ENCODE measurements at regions not wholly inside any gene's neighbourhood (a gene's known extent, or its start where the extent isn't known, plus 50 kb on each side); places are given as distances from the start of the nearest gene placed in this dataset.

DNA sequence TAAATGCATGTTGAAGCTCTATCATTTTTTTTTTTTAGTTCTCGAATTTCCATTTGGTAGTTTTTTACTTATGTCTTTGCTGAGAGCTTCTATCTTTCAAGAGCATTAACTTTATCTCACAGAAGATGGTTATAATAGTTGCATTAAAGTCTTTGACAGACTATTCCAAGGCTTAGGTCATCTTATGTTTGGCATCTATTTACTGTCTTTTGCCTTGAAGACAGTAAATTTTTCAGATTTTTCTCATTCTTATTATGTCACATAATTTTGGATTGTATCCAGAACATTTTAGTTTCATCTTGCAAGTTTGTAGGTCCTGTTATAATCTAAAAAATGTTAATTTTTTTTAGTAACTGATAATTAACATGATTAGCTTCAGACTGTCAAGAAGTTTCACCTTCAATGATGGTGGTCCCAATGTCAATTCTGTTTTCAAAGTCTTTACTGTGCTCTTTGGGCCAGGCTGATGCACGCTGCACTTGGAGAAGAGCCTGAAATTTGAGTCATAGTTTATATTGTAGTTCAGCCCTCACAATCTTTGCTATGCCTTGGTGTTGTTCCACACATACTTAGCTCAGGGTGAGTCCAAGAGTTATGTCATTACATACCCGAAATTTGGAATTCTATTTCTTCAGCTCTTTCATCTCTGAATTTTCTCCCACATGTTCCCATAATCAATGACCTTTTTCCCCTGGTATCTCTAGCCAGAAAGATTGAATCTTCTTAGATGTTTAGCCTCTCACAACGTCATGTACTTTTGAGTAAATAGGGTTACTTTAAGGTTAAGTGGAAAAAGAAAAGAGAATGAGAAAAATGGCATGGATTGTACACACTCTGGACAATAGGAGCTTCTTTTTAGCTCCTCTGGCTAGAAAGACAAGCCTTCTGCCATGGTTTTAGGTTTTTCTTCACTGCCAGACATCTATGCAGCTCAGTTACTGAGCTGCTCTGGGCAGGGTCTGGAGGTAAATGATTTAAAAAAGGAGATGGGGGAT, 110.3 kb upstream of the BTBD3 start:
- TF ChIP-seq, protein P1, sequence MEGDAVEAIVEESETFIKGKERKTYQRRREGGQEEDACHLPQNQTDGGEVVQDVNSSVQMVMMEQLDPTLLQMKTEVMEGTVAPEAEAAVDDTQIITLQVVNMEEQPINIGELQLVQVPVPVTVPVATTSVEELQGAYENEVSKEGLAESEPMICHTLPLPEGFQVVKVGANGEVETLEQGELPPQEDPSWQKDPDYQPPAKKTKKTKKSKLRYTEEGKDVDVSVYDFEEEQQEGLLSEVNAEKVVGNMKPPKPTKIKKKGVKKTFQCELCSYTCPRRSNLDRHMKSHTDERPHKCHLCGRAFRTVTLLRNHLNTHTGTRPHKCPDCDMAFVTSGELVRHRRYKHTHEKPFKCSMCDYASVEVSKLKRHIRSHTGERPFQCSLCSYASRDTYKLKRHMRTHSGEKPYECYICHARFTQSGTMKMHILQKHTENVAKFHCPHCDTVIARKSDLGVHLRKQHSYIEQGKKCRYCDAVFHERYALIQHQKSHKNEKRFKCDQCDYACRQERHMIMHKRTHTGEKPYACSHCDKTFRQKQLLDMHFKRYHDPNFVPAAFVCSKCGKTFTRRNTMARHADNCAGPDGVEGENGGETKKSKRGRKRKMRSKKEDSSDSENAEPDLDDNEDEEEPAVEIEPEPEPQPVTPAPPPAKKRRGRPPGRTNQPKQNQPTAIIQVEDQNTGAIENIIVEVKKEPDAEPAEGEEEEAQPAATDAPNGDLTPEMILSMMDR (IDR thresholded peaks at IDR 0.05) = no peak
- no peak for TF ChIP-seq TCF7L2 (IDR thresholded peaks at IDR 0.05; ENCODE audit: low read depth, low read length)
- no peak for TF ChIP-seq REST (IDR thresholded peaks at IDR 0.05; ENCODE audit: insufficient read depth in 1 of 2, low read depth in 2 of 2, low read length in 1 of 2)
- no peak for TF ChIP-seq SIN3A (IDR thresholded peaks at IDR 0.05; ENCODE audit: borderline replicate concordance, insufficient read depth, low read depth, low read length)

Data from Panc1 (cell line).